B cell (primary cell): ENCODE measurements at regions not wholly inside any gene's neighbourhood (a gene's known extent, or its start where the extent isn't known, plus 50 kb on each side); places are given as distances from the start of the nearest gene placed in this dataset.

ENCODE experiments used
- ATAC-seq: fragments of 200-7000 bp; cut with Tn5 transposase; one replicate; pipeline ENCODE4 v1.10.0; 2021; ENCODE audit warnings: low read depth, mild to moderate bottlenecking, moderate number of reproducible peaks, moderate library complexity
- CTCF ChIA-PET: fragments of 350-600 bp; sonication (Branson Sonifier 250); formaldehyde crosslinking; loops from one replicate; lab custom pipeline; 2021; ENCODE audit warnings: antibody characterized with exemption, inconsistent platforms; lab: Charles Lee
- POLR2A ChIA-PET: fragments of 350-600 bp; sonication (Branson Sonifier 250); formaldehyde crosslinking; loops from one replicate; lab custom pipeline; 2021; ENCODE audit warnings: antibody characterized with exemption; lab: Charles Lee
- DNase-seq: peaks from one replicate; pipeline ENCODE4 v3.0.0; 2013
- H2AFZ ChIP-seq: 2 replicates; pipeline ENCODE4 v1.6.1; 2012; ENCODE audit warnings: mild to moderate bottlenecking, low read depth, low read length; ENCODE audit not compliant: insufficient read depth, poor library complexity, severe bottlenecking
- H3K27ac ChIP-seq, 2 donors: 1 replicate in 1 of 2; 2 replicates in 1 of 2; pipeline ENCODE4 v1.5.1; 2012 to 2013; ENCODE audit warnings: low read length in 2 of 2, mild to moderate bottlenecking in 2 of 2, moderate library complexity in 1 of 2
- H3K27me3 ChIP-seq, 4 experiments: fragments of 200-600 bp in 1 of 4; sonication (generic) in 1 of 4; replicated peaks in 1 of 4; 1 replicate in 2 of 4; 2 replicates in 2 of 4; pipeline versions ENCODE4 v1.6.1 to v1.7.0; 2013 to 2016; ENCODE audit warnings: low read length in 3 of 4, mild to moderate bottlenecking in 2 of 4, mixed read lengths in 1 of 4, moderate library complexity in 1 of 4; ENCODE audit not compliant: insufficient read depth in 4 of 4, control insufficient read depth in 3 of 4; ENCODE audit errors: control extremely low read depth in 1 of 4
- H3K36me3 ChIP-seq, 2 experiments: replicated peaks in 1 of 2; 1 replicate in 1 of 2; 2 replicates in 1 of 2; pipeline versions ENCODE4 v1.6.1 to v1.7.1; 2013; ENCODE audit warnings: low read length in 1 of 2; ENCODE audit not compliant: insufficient read depth in 2 of 2, control insufficient read depth in 1 of 2; ENCODE audit errors: control extremely low read depth in 1 of 2, extremely low read depth in 1 of 2
- H3K4me1 ChIP-seq, 2 donors: fragments of 200-600 bp in 1 of 2; sonication (generic) in 1 of 2; 1 replicate in 1 of 2; 2 replicates in 1 of 2; pipeline versions ENCODE4 v1.5.1 to v1.6.1; 2013 to 2017; ENCODE audit warnings: low read length in 2 of 2; ENCODE audit not compliant: control insufficient read depth in 2 of 2, insufficient read depth in 2 of 2
- H3K4me2 ChIP-seq: replicated peaks from 2 replicates; pipeline ENCODE3; 2012; ENCODE audit warnings: mild to moderate bottlenecking, low read depth, low read length; ENCODE audit not compliant: poor library complexity, severe bottlenecking
- H3K4me3 ChIP-seq, 5 experiments: fragments of 200-600 bp in 1 of 5; sonication (generic) in 1 of 5; 1 replicate in 3 of 5; 2 replicates in 2 of 5; pipeline versions ENCODE4 v1.5.1 to v1.7.0; 2011 to 2016; ENCODE audit warnings: low read length in 4 of 5, mild to moderate bottlenecking in 4 of 5, low read depth in 2 of 5, control low read depth in 1 of 5, moderate library complexity in 1 of 5; ENCODE audit not compliant: insufficient read depth in 1 of 5; ENCODE audit errors: control extremely low read depth in 1 of 5, extremely low read depth in 1 of 5
- H3K79me2 ChIP-seq: fragments of 200-600 bp; sonication (generic); one replicate; pipeline ENCODE4 v1.6.0; 2016; ENCODE audit warnings: low read length; ENCODE audit not compliant: control insufficient read depth, insufficient read depth
- H3K9ac ChIP-seq: fragments of 200-600 bp; sonication (generic); 2 replicates; pipeline ENCODE4 v1.6.1; 2017; ENCODE audit warnings: mild to moderate bottlenecking, low read length, moderate library complexity
- H3K9me3 ChIP-seq, 3 donors: one replicate each; pipeline versions ENCODE4 v1.6.1 to v1.7.1; 2013; ENCODE audit warnings: low read length in 2 of 3; ENCODE audit not compliant: control insufficient read depth in 2 of 3, insufficient read depth in 1 of 3; ENCODE audit errors: control extremely low read depth in 1 of 3
- H4K20me1 ChIP-seq: 2 replicates; pipeline ENCODE4 v1.6.0; 2012; ENCODE audit warnings: mild to moderate bottlenecking, low read length; ENCODE audit not compliant: insufficient read depth, control insufficient read depth, poor library complexity, severe bottlenecking
- H3K27ac Mint-ChIP-seq: one replicate; pipeline ENCODE4 v1.8.0; 2021; ENCODE audit warnings: mixed read lengths
- H3K27me3 Mint-ChIP-seq: one replicate; pipeline ENCODE4 v1.8.0; 2021; ENCODE audit warnings: mixed read lengths
- H3K4me1 Mint-ChIP-seq: one replicate; pipeline ENCODE4 v1.8.0; 2021; ENCODE audit warnings: mixed read lengths
- H3K4me3 Mint-ChIP-seq: one replicate; pipeline ENCODE4 v1.8.0; 2021; ENCODE audit warnings: mixed read lengths
- H3K9me3 Mint-ChIP-seq: one replicate; pipeline ENCODE4 v1.8.0; 2022; ENCODE audit warnings: mixed read lengths; ENCODE audit not compliant: insufficient read depth
- CTCF ChIP-seq: fragments of 200-600 bp; IDR thresholded peaks from one replicate; pipeline ENCODE4 v1.8.0; 2022; ENCODE audit warnings: antibody characterized with exemption, mild to moderate bottlenecking
- EZH2 ChIP-seq: IDR thresholded peaks from 2 replicates; pipeline ENCODE4 v1.6.1; 2012; ENCODE audit warnings: borderline replicate concordance, low read depth, mild to moderate bottlenecking, moderate library complexity, low read length; ENCODE audit not compliant: insufficient read depth, poor library complexity, severe bottlenecking
- WGBS: methylation state at CpG from one replicate; pipeline ENCODE4 v1.1.5; 2013; ENCODE audit warnings: missing lambda C conversion rate; ENCODE audit not compliant: insufficient coverage; 5-methylcytosine and 5-hydroxymethylcytosine counted together
- intact Hi-C: fragments of 100-400 bp; cut with micrococcal nuclease; formaldehyde crosslinking; loops from one replicate; pipeline ENCODE4 v1.10.0; 2022

DNA sequence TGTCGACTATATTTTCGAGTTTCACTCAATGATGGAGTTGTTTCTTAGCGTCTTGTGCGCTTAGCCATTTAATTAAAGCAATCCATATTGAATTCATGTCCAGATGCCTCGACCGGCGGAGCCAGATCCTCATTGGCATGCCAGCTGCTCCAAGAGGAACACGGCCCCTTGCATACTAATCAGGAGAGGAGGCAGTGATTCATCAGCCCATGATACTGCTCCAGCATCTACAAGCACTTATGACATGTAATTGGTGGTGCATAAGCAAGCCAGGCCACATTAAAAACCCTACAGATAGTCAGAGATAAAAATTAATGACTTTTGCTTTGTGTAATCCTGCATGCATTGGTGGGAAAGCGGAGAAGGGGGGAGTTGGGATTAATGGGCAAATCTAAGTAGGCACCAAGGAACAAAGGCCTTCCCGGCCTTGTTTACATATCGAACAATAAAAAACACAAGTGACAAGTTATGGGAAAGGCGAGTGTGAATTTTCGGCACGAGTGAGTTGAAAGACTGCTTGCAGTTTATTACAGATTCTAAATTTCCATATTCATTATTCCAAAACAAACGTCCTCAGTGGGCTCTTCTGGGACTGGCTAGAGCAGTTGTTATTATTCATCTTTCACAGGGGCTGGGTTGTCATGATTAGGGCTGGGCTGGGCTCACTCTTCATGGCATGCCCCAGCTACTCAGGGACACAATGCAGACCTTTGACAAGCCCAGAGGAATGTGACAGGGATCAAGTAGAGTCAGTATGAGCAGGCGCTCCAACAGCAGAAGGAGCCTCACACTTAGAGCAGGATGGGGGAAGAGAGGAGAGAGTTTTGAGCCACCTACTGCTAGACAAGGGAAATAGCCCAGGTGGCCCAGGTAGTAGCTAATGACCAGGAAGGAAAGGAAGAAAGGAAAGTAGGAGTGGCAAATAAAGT, 281.7 kb upstream of the ZFHX3 start:
- no peaks in the 10 kb centered on the region for H3K79me2 ChIP-seq
- H3K27ac ChIP-seq, result no peak overlapping the region
- Mint-ChIP-seq H3K9me3 (peaks cover 3% of the 10 kb centered on the region), H3K27ac (no peak overlapping the region), H3K4me3 (no peak overlapping the region), H3K27me3 (no peaks in the 10 kb centered on the region), H3K4me1 (no peaks in the 10 kb centered on the region)
- CTCF ChIA-PET, result no interaction called here
- H3K9ac ChIP-seq, result no peak overlapping the region
- POLR2A ChIA-PET, result no interaction called here
- intact Hi-C loops, result no loop called here
- ATAC-seq (no peak), DNase-seq (no peak)
- WGBS, result 87% methylated on average over 8 of the region's 16 CpGs
- H3K9me3 ChIP-seq, result peaks cover 0 to 4% (median 0%) of the 10 kb centered on the region in 3 donors
- no peak overlapping the region for H3K4me3 ChIP-seq
- H2AFZ ChIP-seq, result no peak overlapping the region
- H3K4me1 ChIP-seq, result no peaks in the 10 kb centered on the region
- no peaks in the 10 kb centered on the region for H3K36me3 ChIP-seq
- no peaks in the 10 kb centered on the region for H3K27me3 ChIP-seq
- no peak for TF ChIP-seq EZH2
- no peak for TF ChIP-seq CTCF
- H4K20me1 ChIP-seq, result no peaks in the 10 kb centered on the region
- no peak overlapping the region for H3K4me2 ChIP-seq

GRCh38 chr16:73326770-73327470, 279.0 kb upstream of the ZFHX3 start:
- Histone ChIP-seq H3K27me3 (no peaks in the 10 kb centered on the region), H3K9ac (no peak overlapping the region), H3K4me1 (no peaks in the 10 kb centered on the region), H3K4me2 (no peak overlapping the region), H3K79me2 (no peaks in the 10 kb centered on the region), H3K27ac (no peak overlapping the region), H3K36me3 (no peaks in the 10 kb centered on the region), H3K4me3 (no peak overlapping the region), H2AFZ (no peak overlapping the region), H3K9me3 (peaks cover 0 to 4% (median 0%) of the 10 kb centered on the region in 3 donors), H4K20me1 (no peaks in the 10 kb centered on the region)
- WGBS, result 60% methylated on average over 1 of the region's 5 CpGs
- DNase-seq (no peak), ATAC-seq (no peak)
- ChIA-PET POLR2A (no interaction called here), CTCF (no interaction called here)
- Mint-ChIP-seq H3K27ac (no peak overlapping the region), H3K27me3 (peaks cover 4% of the 10 kb centered on the region), H3K9me3 (peaks cover 3% of the 10 kb centered on the region), H3K4me3 (no peak overlapping the region), H3K4me1 (no peaks in the 10 kb centered on the region)
- TF ChIP-seq CTCF (no peak), EZH2 (no peak)
- intact Hi-C loops, result no loop called here
